ENCODE measurements at regions not wholly inside any gene's neighbourhood (a gene's known extent, or its start where the extent isn't known, plus 50 kb on each side); places are given as distances from the start of the nearest gene placed in this dataset.

DNA sequence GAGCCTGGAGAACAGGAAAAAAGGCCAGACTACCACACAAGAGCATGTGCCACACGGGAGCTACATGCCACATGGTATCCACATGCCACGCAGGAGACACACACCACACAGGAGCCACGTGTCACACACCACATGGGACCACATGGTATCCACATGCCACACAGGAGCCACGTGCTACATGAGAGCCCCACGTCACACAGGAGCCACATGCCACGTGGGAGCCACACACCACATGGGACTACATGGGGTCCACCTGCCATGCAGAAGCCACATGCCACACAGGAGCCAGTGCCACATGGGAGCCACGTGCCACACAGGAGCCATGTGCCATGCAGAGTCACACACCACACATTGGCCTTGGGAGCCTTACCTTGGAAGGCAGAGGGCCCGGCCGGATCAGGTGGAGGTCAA lies 244.4 kb upstream of the PPP2R2D start:
- TF ChIP-seq POLR2A (IDR thresholded peaks at IDR 0.05), result no peak
- TF ChIP-seq, protein P1, sequence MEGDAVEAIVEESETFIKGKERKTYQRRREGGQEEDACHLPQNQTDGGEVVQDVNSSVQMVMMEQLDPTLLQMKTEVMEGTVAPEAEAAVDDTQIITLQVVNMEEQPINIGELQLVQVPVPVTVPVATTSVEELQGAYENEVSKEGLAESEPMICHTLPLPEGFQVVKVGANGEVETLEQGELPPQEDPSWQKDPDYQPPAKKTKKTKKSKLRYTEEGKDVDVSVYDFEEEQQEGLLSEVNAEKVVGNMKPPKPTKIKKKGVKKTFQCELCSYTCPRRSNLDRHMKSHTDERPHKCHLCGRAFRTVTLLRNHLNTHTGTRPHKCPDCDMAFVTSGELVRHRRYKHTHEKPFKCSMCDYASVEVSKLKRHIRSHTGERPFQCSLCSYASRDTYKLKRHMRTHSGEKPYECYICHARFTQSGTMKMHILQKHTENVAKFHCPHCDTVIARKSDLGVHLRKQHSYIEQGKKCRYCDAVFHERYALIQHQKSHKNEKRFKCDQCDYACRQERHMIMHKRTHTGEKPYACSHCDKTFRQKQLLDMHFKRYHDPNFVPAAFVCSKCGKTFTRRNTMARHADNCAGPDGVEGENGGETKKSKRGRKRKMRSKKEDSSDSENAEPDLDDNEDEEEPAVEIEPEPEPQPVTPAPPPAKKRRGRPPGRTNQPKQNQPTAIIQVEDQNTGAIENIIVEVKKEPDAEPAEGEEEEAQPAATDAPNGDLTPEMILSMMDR (IDR thresholded peaks at IDR 0.05), result no peak
- DNase-seq, result no peak

DNA sequence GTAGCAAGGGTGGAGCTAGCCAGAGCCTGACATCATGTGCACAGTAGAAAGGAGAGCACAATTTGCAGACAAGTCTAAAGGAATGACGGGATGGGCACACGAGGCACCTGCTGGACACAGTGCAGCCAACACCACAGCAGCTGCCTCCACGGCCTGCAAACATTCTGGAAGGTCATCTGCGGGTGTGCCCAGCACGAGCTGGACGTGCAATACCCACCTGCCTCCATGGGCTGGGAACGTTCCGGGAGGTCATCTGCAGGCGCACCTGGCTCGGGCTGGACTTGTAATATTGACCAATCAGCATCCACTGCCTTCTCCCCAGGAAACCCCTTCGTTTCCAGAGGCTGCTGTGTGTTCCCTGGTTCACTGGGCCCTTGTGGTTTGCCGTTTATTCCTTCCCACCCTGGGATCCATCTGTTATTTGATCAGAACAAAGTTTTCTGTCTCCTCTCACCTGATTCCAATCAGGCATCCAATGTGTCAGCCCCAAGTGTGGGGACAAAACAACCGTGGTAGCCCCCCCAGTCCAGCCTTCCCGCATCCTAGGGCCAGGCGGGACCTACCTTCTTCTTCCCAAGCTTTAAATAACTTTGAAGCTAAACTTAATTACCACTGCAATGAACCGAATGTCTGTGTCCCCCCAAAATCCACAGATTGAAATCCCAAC lies 243.4 kb upstream of the PPP2R2D start:
- H3K9me3 ChIP-seq, result no peaks in the 10 kb centered on the region

More for the DNA sequence above, 244.4 kb upstream of the PPP2R2D start:
- Histone ChIP-seq H3K27me3 (no peaks in the 10 kb centered on the region), H3K4me3 (replicated peaks in 1 of 3) (no peak overlapping the region), H3K9me3 (no peaks in the 10 kb centered on the region), H3K4me1 (no peaks in the 10 kb centered on the region), H3K36me3 (no peaks in the 10 kb centered on the region), H3K27ac (no peak overlapping the region)
- WGBS, 2 donors, result 78 to 88% methylated on average over 3 to 5 of the region's 9 CpGs
- intact Hi-C loops (cut with DNase I), result no loop called here

DNA sequence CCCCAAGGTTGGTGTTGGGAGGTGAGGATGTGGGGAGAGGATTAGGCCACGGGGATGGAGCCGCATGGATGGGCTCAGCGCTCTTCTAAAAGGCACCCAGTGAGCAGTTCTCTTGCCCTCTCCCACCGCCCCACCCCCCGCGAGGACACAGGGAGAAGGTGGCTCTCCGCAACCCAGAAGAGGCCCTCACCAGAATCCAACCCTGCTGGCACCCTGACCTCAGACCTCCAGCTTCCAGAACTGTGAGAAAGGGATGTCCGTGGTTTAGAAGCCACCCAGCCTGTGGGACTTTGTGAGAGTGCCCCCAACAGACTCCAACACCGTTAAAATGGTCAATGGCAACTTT lies 242.8 kb upstream of the PPP2R2D start:
- WGBS, 2 donors, result 73 to 91% methylated on average over 5 to 9 of the region's 9 CpGs
- Histone ChIP-seq H3K27ac (no peak overlapping the region), H3K36me3 (no peaks in the 10 kb centered on the region), H3K9me3 (no peaks in the 10 kb centered on the region), H3K4me3 (replicated peaks in 1 of 3) (no peak overlapping the region), H3K4me1 (no peaks in the 10 kb centered on the region), H3K27me3 (no peaks in the 10 kb centered on the region)
- no peak for TF ChIP-seq POLR2A (IDR thresholded peaks at IDR 0.05)
- TF ChIP-seq, protein P1 (IDR thresholded peaks at IDR 0.05), result no peak
- no peak for DNase-seq
- intact Hi-C loops (cut with DNase I), result no loop called here

More for the DNA sequence above, 243.4 kb upstream of the PPP2R2D start:
- Histone ChIP-seq H3K36me3 (no peaks in the 10 kb centered on the region), H3K4me3 (replicated peaks in 1 of 3) (no peak overlapping the region), H3K4me1 (no peaks in the 10 kb centered on the region), H3K27me3 (no peaks in the 10 kb centered on the region), H3K27ac (no peak overlapping the region)
- whole genome bisulfite sequencing, 2 donors, result 89 to 90% methylated on average over 12 to 16 of the region's 16 CpGs
- no peak for DNase-seq
- TF ChIP-seq POLR2A (IDR thresholded peaks at IDR 0.05), result no peak
- TF ChIP-seq, protein P1 (IDR thresholded peaks at IDR 0.05), result no peak
- intact Hi-C loops (cut with DNase I), result no loop called here

DNA sequence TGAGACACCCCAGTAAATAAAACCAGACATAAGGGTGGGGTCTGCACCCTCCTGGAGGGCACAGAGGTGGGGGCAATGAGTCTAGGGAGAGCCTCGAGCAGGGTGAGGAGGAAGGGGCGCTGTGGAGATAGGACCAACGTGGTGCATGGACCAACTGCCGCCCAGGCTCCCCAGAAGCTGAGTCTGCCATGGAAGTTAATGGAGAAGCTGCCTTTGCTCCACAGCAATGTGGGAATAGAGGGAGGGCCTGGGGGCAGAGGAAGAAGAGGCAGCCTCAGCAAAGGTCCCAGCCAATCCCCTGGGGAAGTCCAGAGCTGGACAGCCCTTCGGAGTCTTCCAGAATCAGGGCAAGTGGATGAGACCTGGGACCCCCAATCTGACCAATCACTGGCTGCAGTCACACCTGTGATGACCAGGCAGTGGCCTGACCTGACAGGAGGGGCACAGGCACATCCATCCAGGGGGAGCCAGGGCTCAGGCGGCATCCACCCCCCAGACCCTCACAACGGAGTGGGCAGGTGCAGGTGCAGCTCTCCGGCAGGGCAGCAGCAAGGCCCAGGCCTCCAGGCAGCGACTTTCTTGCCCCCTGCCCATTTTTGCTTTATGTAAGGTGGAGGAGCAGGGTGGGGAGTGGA lies 242.2 kb upstream of the PPP2R2D start:
- Histone ChIP-seq H3K9me3 (no peaks in the 10 kb centered on the region), H3K27me3 (no peaks in the 10 kb centered on the region), H3K27ac (no peak overlapping the region), H3K4me1 (no peaks in the 10 kb centered on the region), H3K4me3 (replicated peaks in 1 of 3) (no peak overlapping the region), H3K36me3 (no peaks in the 10 kb centered on the region)
- TF ChIP-seq, protein P1 (IDR thresholded peaks at IDR 0.05), result no peak
- TF ChIP-seq POLR2A (IDR thresholded peaks at IDR 0.05), result no peak
- intact Hi-C loops (cut with DNase I), result no loop called here
- no peak for DNase-seq
- 87 to 90% methylated on average over 4 to 9 of the region's 9 CpGs for WGBS, 2 donors

DNA sequence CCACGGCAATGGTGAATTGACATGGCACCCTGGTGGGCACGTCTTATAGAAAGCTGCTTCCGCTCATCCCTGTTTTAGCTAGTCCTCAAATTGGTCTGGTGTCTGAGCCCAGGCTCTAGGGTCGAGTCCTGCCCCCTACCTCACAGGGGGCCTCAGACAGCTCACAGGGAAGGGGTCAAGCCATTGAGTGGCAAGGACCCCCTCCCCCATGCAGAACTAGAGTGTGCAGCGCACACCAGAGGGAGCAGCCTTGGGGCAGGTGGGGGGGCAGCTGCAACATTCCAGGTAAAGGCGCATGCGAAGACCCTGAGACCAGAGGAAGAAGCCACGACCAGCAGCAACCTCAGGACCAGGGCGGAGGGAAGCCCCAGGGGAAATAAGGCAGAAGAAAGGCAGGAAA lies 240.4 kb upstream of the PPP2R2D start:
- intact Hi-C loops (cut with DNase I), result no loop called here
- Histone ChIP-seq H3K9me3 (no peaks in the 10 kb centered on the region), H3K27ac (no peak overlapping the region), H3K36me3 (no peaks in the 10 kb centered on the region), H3K4me3 (replicated peaks in 1 of 3) (no peak overlapping the region), H3K27me3 (no peaks in the 10 kb centered on the region), H3K4me1 (no peaks in the 10 kb centered on the region)
- WGBS, 2 donors, result 89 to 93% methylated on average over 8 to 9 of the region's 9 CpGs
- no peak for DNase-seq
- TF ChIP-seq POLR2A (IDR thresholded peaks at IDR 0.05), result no peak
- TF ChIP-seq, protein P1 (IDR thresholded peaks at IDR 0.05), result no peak

Data from thyroid gland (tissue), 4 donors.